ENCODE measurements at regions not wholly inside any gene's neighbourhood (a gene's known extent, or its start where the extent isn't known, plus 50 kb on each side); places are given as distances from the start of the nearest gene placed in this dataset.

GRCh38 chr1:230495076-230495475, 68.9 kb upstream of the PGBD5 start:
- TF ChIP-seq CTCF (conservative IDR thresholded peaks at IDR 0.05; ENCODE audit: low read depth, low read length) (no peak), RAD21 (IDR thresholded peaks at IDR 0.05; ENCODE audit: low read length) (no peak), BHLHE40 (IDR thresholded peaks at IDR 0.05; ENCODE audit: low read depth, low read length) (no peak), ELK1 (IDR thresholded peaks at IDR 0.05; ENCODE audit: borderline replicate concordance, low read depth, low read length) (no peak), POLR2A (IDR thresholded peaks at IDR 0.05; ENCODE audit: low read depth, low read length) (no peak), CEBPB (IDR thresholded peaks at IDR 0.05; ENCODE audit: low read depth, low read length) (no peak)
